SK-N-SH treated with all-trans-retinoic acid at 6 μM for 48 hours (cell line): ENCODE measurements at regions not wholly inside any gene's neighbourhood (a gene's known extent, or its start where the extent isn't known, plus 50 kb on each side); places are given as distances from the start of the nearest gene placed in this dataset.
A peak's percentile ranks its signal among the peaks of the same experiment; 100 is the strongest.
"Not testable (repeated sequence)": the region's sequence is repeated elsewhere in the genome, so short reads cannot be mapped to it uniquely, and the experiment has no call there.

Source experiments
- ATAC-seq: fragments of 200-7000 bp; cut with Tn5 transposase; 3 replicates; pipeline ENCODE4 v1.9.1; 2020; ENCODE audit warnings: mild to moderate bottlenecking, moderate library complexity
- ARNTL ChIP-seq: fragments of 450-650 bp; formaldehyde crosslinking; IDR thresholded peaks from 2 replicates; pipeline ENCODE4 v1.5.0; 2020; ENCODE audit warnings: low read depth, mild to moderate bottlenecking, moderate library complexity, borderline replicate concordance
- BACH2 ChIP-seq: fragments of 250-450 bp; sonication (Bioruptor Pico); IDR thresholded peaks from 2 replicates; pipeline ENCODE4 v1.9.0; 2021; ENCODE audit warnings: mild to moderate bottlenecking, borderline replicate concordance
- CSDC2 ChIP-seq: fragments of 250-450 bp; sonication (Bioruptor Pico); IDR thresholded peaks from 2 replicates; pipeline ENCODE4 v1.5.0; 2020; ENCODE audit warnings: mild to moderate bottlenecking, moderate library complexity
- CSRNP3 ChIP-seq: fragments of 250-450 bp; sonication (Bioruptor Pico); IDR thresholded peaks from 2 replicates; pipeline ENCODE4 v1.5.1; 2021; ENCODE audit warnings: mild to moderate bottlenecking, moderate library complexity
- ESRRG ChIP-seq: fragments of 250-450 bp; sonication (Bioruptor Pico); IDR thresholded peaks from 2 replicates; pipeline ENCODE4 v1.6.1; 2021; ENCODE audit warnings: mild to moderate bottlenecking
- GLIS3 ChIP-seq: fragments of 250-450 bp; sonication (Bioruptor Pico); IDR thresholded peaks from 2 replicates; pipeline ENCODE4 v1.5.0; 2020; ENCODE audit warnings: mild to moderate bottlenecking, moderate library complexity
- ISL1 ChIP-seq: fragments of 250-450 bp; sonication (Bioruptor Pico); IDR thresholded peaks from 2 replicates; pipeline ENCODE4 v2.1.2; 2022; ENCODE audit warnings: mild to moderate bottlenecking, moderate library complexity
- OSR1 ChIP-seq: fragments of 250-450 bp; sonication (Bioruptor Pico); IDR thresholded peaks from 2 replicates; pipeline ENCODE4 v1.8.0; 2022; ENCODE audit warnings: moderate library complexity, mild to moderate bottlenecking, inconsistent platforms
- PATZ1 ChIP-seq: fragments of 250-450 bp; sonication (Bioruptor Pico); IDR thresholded peaks from 2 replicates; pipeline ENCODE4 v1.8.0; 2020; ENCODE audit warnings: mild to moderate bottlenecking, moderate library complexity, borderline replicate concordance
- POU6F1 ChIP-seq: fragments of 250-450 bp; sonication (Bioruptor Pico); IDR thresholded peaks from 2 replicates; pipeline ENCODE4 v1.8.0; 2021; ENCODE audit warnings: low read depth, mild to moderate bottlenecking, moderate library complexity, borderline replicate concordance
- PPARA ChIP-seq: fragments of 250-450 bp; sonication (Bioruptor Pico); IDR thresholded peaks from 2 replicates; pipeline ENCODE4 v1.5.0; 2020; ENCODE audit warnings: mild to moderate bottlenecking, borderline replicate concordance
- RARB ChIP-seq: fragments of 250-450 bp; sonication (Bioruptor Pico); IDR thresholded peaks from 2 replicates; pipeline ENCODE4 v1.8.0; 2021; ENCODE audit warnings: mild to moderate bottlenecking, moderate library complexity
- SNAI2 ChIP-seq: fragments of 250-450 bp; sonication (Bioruptor Pico); IDR thresholded peaks from 2 replicates; pipeline ENCODE4 v1.5.0; 2020; ENCODE audit warnings: mild to moderate bottlenecking, moderate library complexity
- TCF4 ChIP-seq: fragments of 250-450 bp; sonication (Bioruptor Pico); IDR thresholded peaks from 2 replicates; pipeline ENCODE4 v1.8.0; 2021; ENCODE audit warnings: mild to moderate bottlenecking, moderate library complexity, borderline replicate concordance
- TOX ChIP-seq: fragments of 250-450 bp; sonication (Bioruptor Pico); IDR thresholded peaks from 2 replicates; pipeline ENCODE4 v1.8.0; 2021; ENCODE audit warnings: mild to moderate bottlenecking, moderate library complexity, borderline replicate concordance
- TSHZ2 ChIP-seq: fragments of 250-450 bp; sonication (Bioruptor Pico); IDR thresholded peaks from 2 replicates; pipeline ENCODE4 v1.5.0; 2020; ENCODE audit warnings: mild to moderate bottlenecking, moderate library complexity
- ZC3H10 ChIP-seq: fragments of 250-450 bp; sonication (Bioruptor Pico); IDR thresholded peaks from 2 replicates; pipeline ENCODE4 v1.5.1; 2021; ENCODE audit warnings: mild to moderate bottlenecking, moderate library complexity
- ZFP3 ChIP-seq: fragments of 250-450 bp; sonication (Bioruptor Pico); IDR thresholded peaks from 2 replicates; pipeline ENCODE4 v1.5.0; 2020; ENCODE audit warnings: mild to moderate bottlenecking, moderate library complexity
- ZFP30 ChIP-seq: fragments of 450-650 bp; formaldehyde crosslinking; IDR thresholded peaks from 2 replicates; pipeline ENCODE4 v1.5.0; 2022; ENCODE audit warnings: mild to moderate bottlenecking, moderate library complexity
- ZNF565 ChIP-seq: fragments of 450-650 bp; formaldehyde crosslinking; conservative IDR thresholded peaks from 2 replicates; pipeline ENCODE4 v1.5.0; 2020; ENCODE audit warnings: low read depth, mild to moderate bottlenecking, moderate library complexity
- ZNF8 ChIP-seq: fragments of 450-650 bp; formaldehyde crosslinking; IDR thresholded peaks from 2 replicates; pipeline ENCODE4 v1.5.0; 2020; ENCODE audit warnings: mild to moderate bottlenecking, moderate library complexity

- no peak for ATAC-seq
- TF ChIP-seq ZC3H10 (CRISPR knock-in tag), result no peak
- TF ChIP-seq ZFP30 (CRISPR knock-in tag), result no peak
- TF ChIP-seq PATZ1 (CRISPR knock-in tag), result no peak
- no peak for TF ChIP-seq TCF4 (CRISPR knock-in tag)
- no peak for TF ChIP-seq ESRRG (CRISPR knock-in tag)
- TF ChIP-seq GLIS3 (CRISPR knock-in tag), result no peak
- no peak for TF ChIP-seq SNAI2 (CRISPR knock-in tag)
- TF ChIP-seq ISL1 (CRISPR knock-in tag), result no peak
- no peak for TF ChIP-seq OSR1 (CRISPR knock-in tag)
- TF ChIP-seq RARB (CRISPR knock-in tag), result no peak
- TF ChIP-seq BACH2 (CRISPR knock-in tag), result no peak
- TF ChIP-seq ZFP3, result no peak
- TF ChIP-seq PPARA (CRISPR knock-in tag), result no peak
- TF ChIP-seq, all 23 proteins: peak for 0
Observed at GRCh38 chr2:12567411-12567810, 149.3 kb upstream of the TRIB2 start.

GRCh38 chr2:12569510-12569909 lies 147.2 kb upstream of the TRIB2 start:
- not testable (repeated sequence) for ATAC-seq

GRCh38 chr2:12569929-12570328 lies 146.8 kb upstream of the TRIB2 start:
- not testable (repeated sequence) for ATAC-seq

GRCh38 chr2:12577091-12577490 lies 139.6 kb upstream of the TRIB2 start:
- peak; percentile 43; the same call in 1 of the 2 replicates for TF ChIP-seq TCF4 (CRISPR knock-in tag)
- no peak for TF ChIP-seq GLIS3 (CRISPR knock-in tag)
- TF ChIP-seq, all 23 proteins: peak for 1
- no peak for ATAC-seq

GRCh38 chr2:12577567-12578253 lies 139.0 kb upstream of the TRIB2 start:
- no peak for TF ChIP-seq ARNTL (CRISPR knock-in tag)
- no peak for TF ChIP-seq PATZ1 (CRISPR knock-in tag)
- no peak for TF ChIP-seq RARB (CRISPR knock-in tag)
- no peak for TF ChIP-seq GLIS3 (CRISPR knock-in tag)
- no peak for TF ChIP-seq ZNF8 (CRISPR knock-in tag)
- TF ChIP-seq TOX (CRISPR knock-in tag), result no peak
- no peak for TF ChIP-seq ESRRG (CRISPR knock-in tag)
- TF ChIP-seq TCF4 (CRISPR knock-in tag), result no peak
- TF ChIP-seq BACH2 (CRISPR knock-in tag), result no peak
- no peak for TF ChIP-seq ISL1 (CRISPR knock-in tag)
- TF ChIP-seq ZNF565 (CRISPR knock-in tag), result no peak
- no peak for TF ChIP-seq ZFP3
- no peak for TF ChIP-seq CSRNP3 (CRISPR knock-in tag)
- TF ChIP-seq POU6F1 (CRISPR knock-in tag), result no peak
- TF ChIP-seq TSHZ2 (CRISPR knock-in tag), result no peak
- no peak for TF ChIP-seq PPARA (CRISPR knock-in tag)
- TF ChIP-seq OSR1 (CRISPR knock-in tag), result no peak
- no peak for TF ChIP-seq CSDC2 (CRISPR knock-in tag)

More at GRCh38 chr2:12577567-12578253, 139.0 kb upstream of the TRIB2 start:
- no peak for ATAC-seq
